Breast epithelium (tissue), 4 donors: ENCODE measurements at regions not wholly inside any gene's neighbourhood (a gene's known extent, or its start where the extent isn't known, plus 50 kb on each side); places are given as distances from the start of the nearest gene placed in this dataset.
"Not testable (repeated sequence)": the region's sequence is repeated elsewhere in the genome, so short reads cannot be mapped to it uniquely, and the experiment has no call there.

Experiments
- DNase-seq, 2 donors: peaks; one replicate each; pipeline ENCODE4 v3.0.0-alpha.2; 2019; ENCODE audit warnings: low spot score in 2 of 2
- H3K27ac ChIP-seq, 2 donors: fragments of 200-600 bp; sonication (generic) in 1 of 2; one replicate each; pipeline ENCODE4 v1.5.1; 2016 to 2019; ENCODE audit warnings: mild to moderate bottlenecking in 1 of 2
- H3K27me3 ChIP-seq, 2 donors: fragments of 200-600 bp; sonication (generic) in 1 of 2; one replicate each; pipeline versions ENCODE4 v1.5.1 to v1.6.0; 2017 to 2019; ENCODE audit warnings: control low read depth in 1 of 2, mild to moderate bottlenecking in 1 of 2
- H3K36me3 ChIP-seq: fragments of 200-600 bp; one replicate; pipeline ENCODE4 v1.5.1; 2019
- H3K4me1 ChIP-seq, 2 donors: fragments of 200-600 bp; sonication (generic); one replicate each; pipeline ENCODE4 v1.5.1; 2016 to 2019; ENCODE audit warnings: control low read depth in 1 of 2
- H3K4me3 ChIP-seq, 3 donors: fragments of 200-600 bp; sonication (generic); 1 replicate in 2 of 3; 2 replicates in 1 of 3; pipeline ENCODE4 v1.5.1; 2016 to 2019; ENCODE audit warnings: mild to moderate bottlenecking in 3 of 3, moderate library complexity in 2 of 3
- H3K9me3 ChIP-seq, 2 donors: fragments of 200-600 bp; sonication (generic) in 1 of 2; one replicate each; pipeline ENCODE4 v1.5.1; 2016 to 2019; ENCODE audit warnings: control low read depth in 1 of 2
- CTCF ChIP-seq, 3 donors: fragments of 450-650 bp; IDR thresholded peaks; one replicate each; pipeline ENCODE4 v1.5.1; 2016 to 2017; ENCODE audit warnings: antibody characterized with exemption in 3 of 3, mild to moderate bottlenecking in 3 of 3, moderate library complexity in 3 of 3
- POLR2A ChIP-seq: fragments of 450-650 bp; IDR thresholded peaks from one replicate; pipeline ENCODE4 v1.6.1; 2016; ENCODE audit warnings: antibody characterized with exemption, mild to moderate bottlenecking, moderate library complexity
- POLR2AphosphoS5 ChIP-seq, 3 donors: sonication (generic); formaldehyde crosslinking; IDR thresholded peaks; one replicate each; pipeline ENCODE4 v1.6.1; 2017; ENCODE audit warnings: antibody characterized with exemption in 3 of 3
- intact Hi-C: fragments of 100-400 bp; cut with DNase I; formaldehyde crosslinking; loops from one replicate; pipeline ENCODE4 v1.15.1; 2023; ENCODE audit warnings: low total_unique reads

DNA sequence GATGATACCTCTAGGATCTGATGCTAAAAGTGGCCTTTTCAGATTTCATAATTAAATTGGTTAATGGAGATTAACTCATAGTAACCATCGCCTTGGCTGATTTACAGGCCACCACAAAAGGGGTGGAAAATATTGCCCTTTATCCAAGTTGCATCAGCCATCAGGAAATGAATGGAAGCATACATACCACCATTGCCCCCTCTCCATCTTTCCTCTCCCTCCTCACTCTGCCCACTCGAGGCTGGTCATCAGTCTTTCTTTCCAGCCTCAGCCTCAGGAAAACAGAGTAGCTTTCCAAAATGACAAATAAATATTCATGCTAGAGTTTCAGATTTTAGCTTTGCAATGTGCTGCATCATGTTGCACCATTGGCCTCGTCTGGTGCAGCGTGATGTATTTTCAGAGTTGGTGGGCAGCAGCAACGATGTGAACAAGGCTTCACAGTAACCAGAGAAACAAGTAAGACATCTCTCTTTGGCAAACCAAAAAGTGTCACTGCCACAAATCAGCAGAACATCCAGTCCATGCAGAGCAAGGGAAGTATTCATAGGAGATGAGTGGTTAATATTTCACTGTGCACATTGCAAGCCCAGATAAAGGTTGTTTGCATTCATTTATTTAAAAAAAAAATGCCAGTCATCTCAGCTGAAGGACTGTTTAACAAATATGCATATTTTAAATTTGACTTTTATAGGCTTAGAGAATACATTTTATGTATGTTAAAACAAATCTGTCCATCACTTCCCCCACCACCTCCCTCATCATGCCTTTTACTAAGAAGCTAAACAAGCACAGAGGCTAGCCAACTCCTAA is 136.7 kb upstream of the FAT3 start:
- DNase-seq = no peak
- H3K36me3 ChIP-seq = no peaks in the 10 kb centered on the region
- no peaks in the 10 kb centered on the region for H3K27me3 ChIP-seq
- H3K4me3 ChIP-seq = no peak overlapping the region
- TF ChIP-seq CTCF (IDR thresholded peaks at IDR 0.05) (no peak), POLR2AphosphoS5 (IDR thresholded peaks at IDR 0.05) (no peak), POLR2A (no peak)
- no peaks in the 10 kb centered on the region for H3K9me3 ChIP-seq
- H3K27ac ChIP-seq = no peak overlapping the region
- H3K4me1 ChIP-seq = no peaks in the 10 kb centered on the region
- intact Hi-C loops = no loop called here

DNA sequence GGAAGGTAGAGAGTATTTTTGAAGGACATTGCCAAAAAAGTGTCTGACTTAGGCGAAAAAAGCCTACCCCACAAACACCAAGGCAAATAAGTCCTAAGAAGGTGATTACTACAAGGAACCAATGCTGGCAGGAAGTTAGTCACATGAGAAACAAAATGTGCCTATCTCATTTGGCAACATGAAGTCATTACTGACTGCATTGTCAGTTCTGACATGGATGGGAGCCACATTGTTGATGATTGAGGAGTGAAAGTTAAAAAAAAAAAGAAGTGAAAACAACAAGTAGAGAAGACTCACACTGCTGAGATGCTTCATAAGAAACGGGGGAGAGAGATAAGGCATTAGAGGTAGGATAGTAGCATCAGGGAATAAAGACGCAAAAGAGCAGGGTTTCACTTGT is 141.5 kb upstream of the FAT3 start:
- intact Hi-C loops = no loop called here
- Histone ChIP-seq H3K4me1 (no peaks in the 10 kb centered on the region), H3K27me3 (no peaks in the 10 kb centered on the region), H3K27ac (no peak overlapping the region), H3K4me3 (no peak overlapping the region), H3K36me3 (no peaks in the 10 kb centered on the region), H3K9me3 (no peaks in the 10 kb centered on the region)
- TF ChIP-seq POLR2AphosphoS5 (IDR thresholded peaks at IDR 0.05) (no peak), POLR2A (no peak), CTCF (IDR thresholded peaks at IDR 0.05) (no peak)
- no peak for DNase-seq

GRCh38 chr11:92082652-92083051 is 142.0 kb upstream of the FAT3 start:
- Histone ChIP-seq H3K27me3 (no peaks in the 10 kb centered on the region), H3K27ac (no peak overlapping the region), H3K4me3 (no peak overlapping the region), H3K4me1 (no peaks in the 10 kb centered on the region), H3K36me3 (no peaks in the 10 kb centered on the region), H3K9me3 (no peaks in the 10 kb centered on the region)
- TF ChIP-seq CTCF (IDR thresholded peaks at IDR 0.05) (no peak), POLR2A (no peak), POLR2AphosphoS5 (IDR thresholded peaks at IDR 0.05) (no peak)
- DNase-seq = no peak
- intact Hi-C loops = no loop called here

DNA sequence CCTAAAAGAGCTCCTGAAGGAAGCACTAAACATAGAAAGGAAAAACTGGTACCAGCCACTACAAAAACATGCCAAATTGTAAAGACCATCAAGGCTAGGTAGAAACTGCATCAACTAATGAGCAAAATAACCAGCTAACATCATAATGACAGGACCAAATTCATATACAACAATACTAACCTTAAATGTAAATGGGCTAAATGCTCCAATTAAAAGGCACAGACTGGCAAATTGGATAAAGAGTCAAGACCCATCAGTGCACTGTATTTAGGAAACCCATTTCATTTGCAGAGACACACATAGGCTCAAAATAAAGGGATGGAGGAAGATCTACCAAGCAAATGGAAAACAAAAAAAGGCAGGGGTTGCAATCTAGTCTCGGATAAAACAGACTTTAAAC is 150.1 kb upstream of the FAT3 start:
- intact Hi-C loops = not testable (repeated sequence)

GRCh38 chr11:92071660-92072059 is 153.0 kb upstream of the FAT3 start:
- Histone ChIP-seq H3K4me3 (no peak overlapping the region), H3K27ac (no peak overlapping the region), H3K27me3 (no peaks in the 10 kb centered on the region), H3K36me3 (peaks cover 3% of the 10 kb centered on the region), H3K4me1 (no peaks in the 10 kb centered on the region), H3K9me3 (peaks cover 8 to 25% of the 10 kb centered on the region in 2 donors)
- intact Hi-C loops = no loop called here
- TF ChIP-seq POLR2AphosphoS5 (IDR thresholded peaks at IDR 0.05) = no peak
- TF ChIP-seq POLR2A = no peak
- no peak for TF ChIP-seq CTCF (IDR thresholded peaks at IDR 0.05)
- DNase-seq = no peak

More for the DNA sequence above, 150.1 kb upstream of the FAT3 start:
- DNase-seq, H3K27me3 ChIP-seq, H3K36me3 ChIP-seq, H3K4me1 ChIP-seq, H3K27ac ChIP-seq, H3K4me3 ChIP-seq: not testable (repeated sequence)
- H3K9me3 ChIP-seq = peaks cover 8 to 25% of the 10 kb centered on the region in 2 donors
